Ishikawa (cell line): ENCODE measurements at regions not wholly inside any gene's neighbourhood (a gene's known extent, or its start where the extent isn't known, plus 50 kb on each side); places are given as distances from the start of the nearest gene placed in this dataset.

Experiments used
- CEBPB ChIP-seq: IDR thresholded peaks from 2 replicates; pipeline ENCODE4 v1.6.1; 2012
- CREB1 ChIP-seq: IDR thresholded peaks from 2 replicates; pipeline ENCODE4 v1.6.1; 2012; ENCODE audit warnings: low read depth
- EGR1 ChIP-seq: IDR thresholded peaks from 2 replicates; pipeline ENCODE4 v1.6.1; 2012
- EP300 ChIP-seq: IDR thresholded peaks from 2 replicates; pipeline ENCODE4 v1.6.1; 2012; ENCODE audit warnings: borderline replicate concordance
- RAD21 ChIP-seq: IDR thresholded peaks from 2 replicates; pipeline ENCODE4 v1.6.1; 2012; ENCODE audit warnings: low read depth
- TAF1 ChIP-seq: IDR thresholded peaks from 2 replicates; pipeline ENCODE4 v1.6.1; 2012; ENCODE audit warnings: low read depth, mild to moderate bottlenecking
- TEAD4 ChIP-seq: IDR thresholded peaks from 2 replicates; pipeline ENCODE4 v1.6.1; 2012
- YY1 ChIP-seq: IDR thresholded peaks from 2 replicates; pipeline ENCODE4 v1.6.1; 2012; ENCODE audit warnings: low read depth
- TF ChIP-seq, protein P1 (sequence below): IDR thresholded peaks from 2 replicates; pipeline ENCODE4 v1.6.1; 2012
- TF ChIP-seq, protein P2 (sequence below): IDR thresholded peaks from 2 replicates; pipeline ENCODE4 v1.6.1; 2012; ENCODE audit warnings: low read depth, mild to moderate bottlenecking

DNA sequence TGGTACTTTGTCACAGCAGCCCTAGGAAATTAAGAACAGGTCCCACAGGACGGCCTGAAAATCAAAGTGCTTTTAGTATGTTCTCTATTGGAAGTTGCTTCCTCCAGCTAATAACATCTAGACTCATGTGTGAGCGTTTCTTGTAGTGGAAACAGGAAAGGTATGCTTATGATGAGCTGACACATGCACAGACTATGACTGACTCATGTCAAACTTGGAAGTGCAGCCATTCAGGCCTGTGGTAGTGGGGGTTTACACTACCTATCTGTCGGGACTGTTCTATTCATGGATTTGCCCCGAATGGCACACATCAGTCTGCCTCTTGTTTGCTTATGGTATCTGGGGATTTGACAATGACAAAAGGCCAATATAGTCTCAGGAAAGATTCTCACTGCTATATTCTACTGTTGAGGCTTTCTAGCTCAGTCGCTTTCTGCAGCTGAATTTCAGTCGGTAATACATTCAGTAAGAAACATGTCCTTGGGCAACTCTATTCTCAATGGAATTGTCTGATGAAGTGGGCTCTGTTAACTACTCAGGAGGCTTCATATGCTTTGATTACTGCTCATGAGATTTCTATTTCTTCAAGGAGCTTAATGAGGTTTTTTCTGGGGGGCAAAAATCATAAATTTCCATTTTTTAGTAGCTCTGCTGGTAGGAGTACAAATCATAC, 270.3 kb upstream of the DAAM1 start:
- TF ChIP-seq TAF1 (no peak), EP300 (no peak), RAD21 (no peak), TEAD4 (no peak), CREB1 (no peak), YY1 (no peak), CEBPB (no peak), EGR1 (no peak)
- TF ChIP-seq, protein P1, sequence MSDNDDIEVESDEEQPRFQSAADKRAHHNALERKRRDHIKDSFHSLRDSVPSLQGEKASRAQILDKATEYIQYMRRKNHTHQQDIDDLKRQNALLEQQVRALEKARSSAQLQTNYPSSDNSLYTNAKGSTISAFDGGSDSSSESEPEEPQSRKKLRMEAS, result no peak
- TF ChIP-seq, protein P2, sequence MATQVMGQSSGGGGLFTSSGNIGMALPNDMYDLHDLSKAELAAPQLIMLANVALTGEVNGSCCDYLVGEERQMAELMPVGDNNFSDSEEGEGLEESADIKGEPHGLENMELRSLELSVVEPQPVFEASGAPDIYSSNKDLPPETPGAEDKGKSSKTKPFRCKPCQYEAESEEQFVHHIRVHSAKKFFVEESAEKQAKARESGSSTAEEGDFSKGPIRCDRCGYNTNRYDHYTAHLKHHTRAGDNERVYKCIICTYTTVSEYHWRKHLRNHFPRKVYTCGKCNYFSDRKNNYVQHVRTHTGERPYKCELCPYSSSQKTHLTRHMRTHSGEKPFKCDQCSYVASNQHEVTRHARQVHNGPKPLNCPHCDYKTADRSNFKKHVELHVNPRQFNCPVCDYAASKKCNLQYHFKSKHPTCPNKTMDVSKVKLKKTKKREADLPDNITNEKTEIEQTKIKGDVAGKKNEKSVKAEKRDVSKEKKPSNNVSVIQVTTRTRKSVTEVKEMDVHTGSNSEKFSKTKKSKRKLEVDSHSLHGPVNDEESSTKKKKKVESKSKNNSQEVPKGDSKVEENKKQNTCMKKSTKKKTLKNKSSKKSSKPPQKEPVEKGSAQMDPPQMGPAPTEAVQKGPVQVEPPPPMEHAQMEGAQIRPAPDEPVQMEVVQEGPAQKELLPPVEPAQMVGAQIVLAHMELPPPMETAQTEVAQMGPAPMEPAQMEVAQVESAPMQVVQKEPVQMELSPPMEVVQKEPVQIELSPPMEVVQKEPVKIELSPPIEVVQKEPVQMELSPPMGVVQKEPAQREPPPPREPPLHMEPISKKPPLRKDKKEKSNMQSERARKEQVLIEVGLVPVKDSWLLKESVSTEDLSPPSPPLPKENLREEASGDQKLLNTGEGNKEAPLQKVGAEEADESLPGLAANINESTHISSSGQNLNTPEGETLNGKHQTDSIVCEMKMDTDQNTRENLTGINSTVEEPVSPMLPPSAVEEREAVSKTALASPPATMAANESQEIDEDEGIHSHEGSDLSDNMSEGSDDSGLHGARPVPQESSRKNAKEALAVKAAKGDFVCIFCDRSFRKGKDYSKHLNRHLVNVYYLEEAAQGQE, result no peak
